Ishikawa (cell line): ENCODE measurements at regions not wholly inside any gene's neighbourhood (a gene's known extent, or its start where the extent isn't known, plus 50 kb on each side); places are given as distances from the start of the nearest gene placed in this dataset.

Experiments used
- CEBPB ChIP-seq: IDR thresholded peaks from 2 replicates; pipeline ENCODE4 v1.6.1; 2012
- CREB1 ChIP-seq: IDR thresholded peaks from 2 replicates; pipeline ENCODE4 v1.6.1; 2012; ENCODE audit warnings: low read depth
- EGR1 ChIP-seq: IDR thresholded peaks from 2 replicates; pipeline ENCODE4 v1.6.1; 2012
- EP300 ChIP-seq: IDR thresholded peaks from 2 replicates; pipeline ENCODE4 v1.6.1; 2012; ENCODE audit warnings: borderline replicate concordance
- FOXM1 ChIP-seq: IDR thresholded peaks from 2 replicates; pipeline ENCODE4 v1.6.1; 2012; ENCODE audit warnings: low read depth, borderline replicate concordance
- MAX ChIP-seq: IDR thresholded peaks from 2 replicates; pipeline ENCODE4 v1.6.1; 2012
- NFIC ChIP-seq: IDR thresholded peaks from 2 replicates; pipeline ENCODE4 v1.6.1; 2012
- RAD21 ChIP-seq: IDR thresholded peaks from 2 replicates; pipeline ENCODE4 v1.6.1; 2012; ENCODE audit warnings: low read depth
- REST ChIP-seq: IDR thresholded peaks from 2 replicates; pipeline ENCODE4 v1.6.1; 2012; ENCODE audit warnings: low read depth, mild to moderate bottlenecking
- TAF1 ChIP-seq: IDR thresholded peaks from 2 replicates; pipeline ENCODE4 v1.6.1; 2012; ENCODE audit warnings: low read depth, mild to moderate bottlenecking
- TCF12 ChIP-seq: IDR thresholded peaks from 2 replicates; pipeline ENCODE4 v1.6.1; 2012; ENCODE audit warnings: low read depth
- TEAD4 ChIP-seq: IDR thresholded peaks from 2 replicates; pipeline ENCODE4 v1.6.1; 2012
- USF1 ChIP-seq: IDR thresholded peaks from 2 replicates; pipeline ENCODE4 v1.6.1; 2012
- YY1 ChIP-seq: IDR thresholded peaks from 2 replicates; pipeline ENCODE4 v1.6.1; 2012; ENCODE audit warnings: low read depth
- ZBTB7A ChIP-seq: IDR thresholded peaks from 2 replicates; pipeline ENCODE4 v1.6.1; 2012; ENCODE audit warnings: low read depth

- no peak for TF ChIP-seq NFIC
Measured at GRCh38 chr2:144673456-144673855, 153.5 kb upstream of the ZEB2 start.

GRCh38 chr2:144671695-144672455 is 152.0 kb upstream of the ZEB2 start:
- no peak for TF ChIP-seq EGR1
- TF ChIP-seq YY1, result no peak
- no peak for TF ChIP-seq REST
- no peak for TF ChIP-seq FOXM1
- TF ChIP-seq TEAD4, result no peak
- TF ChIP-seq TCF12, result no peak
- no peak for TF ChIP-seq TAF1
- no peak for TF ChIP-seq ZBTB7A
- TF ChIP-seq CREB1, result no peak
- TF ChIP-seq RAD21, result no peak
- TF ChIP-seq CEBPB, result no peak
- TF ChIP-seq EP300, result no peak
- no peak for TF ChIP-seq MAX
- no peak for TF ChIP-seq USF1

GRCh38 chr2:144670738-144671137 is 150.8 kb upstream of the ZEB2 start:
- TF ChIP-seq CEBPB, result no peak
- no peak for TF ChIP-seq USF1
- TF ChIP-seq EGR1, result no peak
- no peak for TF ChIP-seq YY1
- no peak for TF ChIP-seq EP300
- no peak for TF ChIP-seq TEAD4
- no peak for TF ChIP-seq CREB1
- no peak for TF ChIP-seq NFIC
- no peak for TF ChIP-seq RAD21
- TF ChIP-seq ZBTB7A, result no peak
- no peak for TF ChIP-seq REST
- no peak for TF ChIP-seq FOXM1

GRCh38 chr2:144670080-144670479 is 150.2 kb upstream of the ZEB2 start:
- TF ChIP-seq YY1 (no peak), CEBPB (no peak), ZBTB7A (no peak), REST (no peak), CREB1 (no peak), EGR1 (no peak), EP300 (no peak), USF1 (no peak), NFIC (no peak), FOXM1 (no peak), RAD21 (no peak), TAF1 (no peak), MAX (no peak), TEAD4 (no peak), TCF12 (no peak)
